Nephron progenitor cell (in vitro differentiated cells): ENCODE measurements at regions not wholly inside any gene's neighbourhood (a gene's known extent, or its start where the extent isn't known, plus 50 kb on each side); places are given as distances from the start of the nearest gene placed in this dataset.

Source experiments
- DNase-seq: peaks from one replicate; pipeline ENCODE4 v3.0.0; 2021
- H3K27ac Mint-ChIP-seq: 2 replicates; pipeline ENCODE4 v1.8.0; 2021; ENCODE audit warnings: mild to moderate bottlenecking, moderate library complexity, mixed read lengths
- H3K27me3 Mint-ChIP-seq: 2 replicates; pipeline ENCODE4 v1.8.0; 2021; ENCODE audit warnings: mild to moderate bottlenecking, low read depth, mixed read lengths; ENCODE audit not compliant: poor library complexity
- H3K36me3 Mint-ChIP-seq: 2 replicates; pipeline ENCODE4 v1.8.0; 2021; ENCODE audit warnings: low read depth, mixed read lengths
- H3K4me1 Mint-ChIP-seq: 2 replicates; pipeline ENCODE4 v1.8.0; 2021; ENCODE audit warnings: mixed read lengths
- H3K4me3 Mint-ChIP-seq: 2 replicates; pipeline ENCODE4 v1.8.0; 2021; ENCODE audit warnings: mild to moderate bottlenecking, moderate library complexity, mixed read lengths
- H3K9me3 Mint-ChIP-seq: 2 replicates; pipeline ENCODE4 v1.8.0; 2021; ENCODE audit warnings: mild to moderate bottlenecking, moderate library complexity, mixed read lengths
- CTCF ChIP-seq: fragments of 200-600 bp; sonication (generic); IDR thresholded peaks from 2 replicates; pipeline ENCODE4 v1.5.0; 2021; ENCODE audit warnings: antibody characterized with exemption

- no peak overlapping the region for H3K27ac Mint-ChIP-seq
- no peak for DNase-seq
- TF ChIP-seq CTCF, result no peak
- H3K36me3 Mint-ChIP-seq, result no peaks in the 10 kb centered on the region
- no peak overlapping the region for H3K4me3 Mint-ChIP-seq
- no peaks in the 10 kb centered on the region for H3K4me1 Mint-ChIP-seq
- no peaks in the 10 kb centered on the region for H3K27me3 Mint-ChIP-seq
- no peaks in the 10 kb centered on the region for H3K9me3 Mint-ChIP-seq
These were observed 1371.7 kb upstream of the PABPC4L start for GRCh38 chr4:135573251-135573650.

- DNase-seq, result no peak
- Mint-ChIP-seq H3K4me1 (peaks cover 5% of the 10 kb centered on the region), H3K9me3 (no peaks in the 10 kb centered on the region), H3K4me3 (no peak overlapping the region), H3K27ac (no peak overlapping the region), H3K36me3 (no peaks in the 10 kb centered on the region), H3K27me3 (peaks cover 4% of the 10 kb centered on the region)
- no peak for TF ChIP-seq CTCF
These were observed 1362.5 kb upstream of the PABPC4L start for GRCh38 chr4:135564090-135564489.

- no peaks in the 10 kb centered on the region for H3K9me3 Mint-ChIP-seq
- H3K36me3 Mint-ChIP-seq, result no peaks in the 10 kb centered on the region
- H3K4me1 Mint-ChIP-seq, result peaks cover 18% of the 10 kb centered on the region
- no peak for DNase-seq
- H3K27ac Mint-ChIP-seq, result peak overlapping the region; percentile 23
- H3K27me3 Mint-ChIP-seq, result no peaks in the 10 kb centered on the region
- TF ChIP-seq CTCF, result no peak
- no peak overlapping the region for H3K4me3 Mint-ChIP-seq
These were observed 1351.6 kb upstream of the PABPC4L start for GRCh38 chr4:135553213-135553612.

GRCh38 chr4:135552131-135552530 lies 1350.5 kb upstream of the PABPC4L start:
- H3K36me3 Mint-ChIP-seq, result no peaks in the 10 kb centered on the region
- no peak for DNase-seq
- no peaks in the 10 kb centered on the region for H3K27me3 Mint-ChIP-seq
- H3K4me1 Mint-ChIP-seq, result peaks cover 18% of the 10 kb centered on the region
- peak overlapping the region; percentile 23 for H3K27ac Mint-ChIP-seq
- TF ChIP-seq CTCF, result no peak
- H3K9me3 Mint-ChIP-seq, result no peaks in the 10 kb centered on the region
- no peak overlapping the region for H3K4me3 Mint-ChIP-seq

- H3K36me3 Mint-ChIP-seq, result no peaks in the 10 kb centered on the region
- no peak for DNase-seq
- no peaks in the 10 kb centered on the region for H3K9me3 Mint-ChIP-seq
- no peak for TF ChIP-seq CTCF
- peaks cover 18% of the 10 kb centered on the region for H3K4me1 Mint-ChIP-seq
- H3K27me3 Mint-ChIP-seq, result no peaks in the 10 kb centered on the region
- no peak overlapping the region for H3K4me3 Mint-ChIP-seq
- no peak overlapping the region for H3K27ac Mint-ChIP-seq
These were observed 1347.1 kb upstream of the PABPC4L start for GRCh38 chr4:135548711-135549110.

- H3K27me3 Mint-ChIP-seq, result no peaks in the 10 kb centered on the region
These were observed 1344.2 kb upstream of the PABPC4L start for GRCh38 chr4:135545616-135546317.

More at GRCh38 chr4:135545616-135546317, 1344.2 kb upstream of the PABPC4L start:
- no peak overlapping the region for H3K27ac Mint-ChIP-seq
- H3K4me1 Mint-ChIP-seq, result no peaks in the 10 kb centered on the region
- H3K9me3 Mint-ChIP-seq, result no peaks in the 10 kb centered on the region
- DNase-seq, result no peak
- no peak overlapping the region for H3K4me3 Mint-ChIP-seq
- TF ChIP-seq CTCF, result no peak
- no peaks in the 10 kb centered on the region for H3K36me3 Mint-ChIP-seq
